GM21723 (cell line): ENCODE measurements at regions not wholly inside any gene's neighbourhood (a gene's known extent, or its start where the extent isn't known, plus 50 kb on each side); places are given as distances from the start of the nearest gene placed in this dataset.

Source experiments
- ATAC-seq: cut with Tn5 transposase; IDR thresholded peaks from one replicate; pipeline ENCODE4 v1.9.1; 2021; ENCODE audit warnings: mild to moderate bottlenecking, moderate library complexity; ENCODE audit not compliant: unreplicated experiment

DNA sequence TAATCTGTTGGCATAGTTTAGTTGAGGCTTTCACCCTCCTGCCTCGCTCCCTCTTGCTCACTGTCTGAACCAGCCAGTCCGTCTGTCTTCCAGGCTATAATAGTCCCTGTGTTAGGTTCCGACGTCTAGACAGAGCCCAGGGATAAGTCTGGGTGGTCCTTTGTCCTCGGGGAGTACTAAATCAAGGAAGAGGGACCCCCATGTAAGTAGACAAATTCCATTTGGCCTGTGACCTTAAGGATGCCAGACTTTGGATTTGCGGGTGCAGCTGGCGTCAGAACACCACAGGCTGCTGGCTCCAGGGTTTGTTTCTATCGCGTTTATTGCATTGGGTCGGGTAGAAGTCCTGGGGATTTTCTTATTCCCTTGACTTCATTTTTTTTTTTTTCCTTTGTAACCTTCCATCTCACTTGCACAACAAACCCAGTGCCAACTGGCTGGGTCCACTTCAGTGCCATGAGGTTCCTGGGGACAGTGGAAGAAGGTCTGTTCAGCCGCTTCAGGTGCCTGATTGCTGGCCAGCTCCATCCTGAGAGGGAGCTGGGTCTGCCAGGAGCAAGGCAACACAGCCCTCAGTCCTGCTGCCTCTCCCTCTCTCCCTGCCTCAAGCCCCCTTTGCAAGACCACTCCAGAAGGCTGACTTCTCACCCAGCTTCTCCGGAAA, 95.4 kb upstream of the KLHL25 start:
- no peak for ATAC-seq

DNA sequence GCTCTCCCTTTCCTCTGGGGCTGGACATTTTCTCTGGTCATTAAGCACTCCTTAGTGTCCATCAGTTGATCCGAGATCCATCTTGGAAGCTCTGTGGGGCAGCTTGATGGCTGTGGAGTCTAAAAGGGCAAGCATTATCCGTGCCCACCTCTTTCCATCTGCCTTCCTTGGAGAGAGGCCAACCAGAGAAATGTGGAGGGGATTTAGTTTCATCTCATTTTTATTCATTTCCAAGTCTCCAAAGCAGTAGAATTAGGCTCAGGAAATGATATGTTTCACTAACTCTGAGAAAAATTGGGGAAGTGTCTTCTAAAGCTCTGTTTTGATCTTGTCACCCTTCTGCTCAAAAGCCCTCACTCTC, 95.9 kb upstream of the KLHL25 start:
- no peak for ATAC-seq

DNA sequence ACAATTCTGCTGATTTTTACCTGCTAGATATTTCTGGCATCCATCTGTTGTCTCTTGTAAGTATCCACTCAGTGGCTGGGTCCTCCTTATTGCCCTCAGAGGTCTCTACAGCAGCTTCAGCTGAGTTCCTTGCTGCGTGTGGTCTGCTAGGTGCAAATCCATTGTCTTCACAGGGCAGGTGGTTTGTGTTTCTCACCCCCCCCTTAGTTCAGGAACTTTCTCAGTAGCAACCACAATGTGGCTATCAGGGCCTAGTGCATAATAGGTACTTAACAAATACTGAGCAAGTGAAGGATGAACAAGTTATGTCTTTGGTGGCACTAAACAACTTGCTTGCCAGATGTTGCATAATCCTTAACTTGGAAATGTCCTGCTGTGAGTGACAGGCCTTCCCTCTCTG, 96.7 kb upstream of the KLHL25 start:
- ATAC-seq: no peak

DNA sequence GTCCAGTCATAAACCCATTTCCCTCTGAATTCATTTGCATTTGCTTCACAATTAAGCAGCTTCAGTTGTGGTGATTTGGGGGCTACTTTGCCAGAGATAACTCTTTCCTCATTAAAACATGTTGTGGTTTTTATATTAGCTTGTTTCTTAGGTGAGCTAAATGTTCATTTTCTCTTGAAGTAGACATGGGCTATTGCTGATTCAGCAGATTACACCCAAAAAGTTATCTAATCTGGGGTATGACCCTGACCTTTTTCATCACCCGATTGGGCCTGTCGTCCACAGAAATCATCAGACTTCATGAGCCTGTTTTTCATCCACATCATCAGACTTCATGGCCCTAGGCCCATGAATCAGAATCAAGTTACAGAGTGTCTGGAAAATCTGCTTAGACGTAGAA, 97.5 kb upstream of the KLHL25 start:
- ATAC-seq: no peak

GRCh38 chr15:85897207-85897894, 102.6 kb upstream of the KLHL25 start:
- ATAC-seq: no peak

- ATAC-seq: no peak
Measured at GRCh38 chr15:85897895-85898717, 103.4 kb upstream of the KLHL25 start.

DNA sequence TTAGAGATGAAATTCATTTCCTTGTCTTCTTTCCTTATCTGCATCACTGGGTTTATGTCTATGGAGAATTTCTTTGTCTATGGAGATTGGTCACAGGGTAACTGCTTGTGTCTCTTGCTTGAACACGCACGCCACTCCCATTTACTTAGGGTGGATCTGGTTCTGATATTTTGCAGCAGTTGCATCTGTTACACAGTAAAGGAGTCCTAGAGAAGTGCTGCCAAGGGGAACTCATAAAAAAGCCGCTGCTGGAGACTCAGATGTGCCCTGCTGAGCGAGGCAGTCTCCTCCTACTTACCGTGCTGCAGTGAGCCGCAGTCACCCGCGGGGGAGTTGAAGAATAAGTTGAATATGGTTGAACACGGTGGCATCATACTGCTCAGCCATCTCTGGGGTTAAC, 105.2 kb upstream of the KLHL25 start:
- no peak for ATAC-seq

DNA sequence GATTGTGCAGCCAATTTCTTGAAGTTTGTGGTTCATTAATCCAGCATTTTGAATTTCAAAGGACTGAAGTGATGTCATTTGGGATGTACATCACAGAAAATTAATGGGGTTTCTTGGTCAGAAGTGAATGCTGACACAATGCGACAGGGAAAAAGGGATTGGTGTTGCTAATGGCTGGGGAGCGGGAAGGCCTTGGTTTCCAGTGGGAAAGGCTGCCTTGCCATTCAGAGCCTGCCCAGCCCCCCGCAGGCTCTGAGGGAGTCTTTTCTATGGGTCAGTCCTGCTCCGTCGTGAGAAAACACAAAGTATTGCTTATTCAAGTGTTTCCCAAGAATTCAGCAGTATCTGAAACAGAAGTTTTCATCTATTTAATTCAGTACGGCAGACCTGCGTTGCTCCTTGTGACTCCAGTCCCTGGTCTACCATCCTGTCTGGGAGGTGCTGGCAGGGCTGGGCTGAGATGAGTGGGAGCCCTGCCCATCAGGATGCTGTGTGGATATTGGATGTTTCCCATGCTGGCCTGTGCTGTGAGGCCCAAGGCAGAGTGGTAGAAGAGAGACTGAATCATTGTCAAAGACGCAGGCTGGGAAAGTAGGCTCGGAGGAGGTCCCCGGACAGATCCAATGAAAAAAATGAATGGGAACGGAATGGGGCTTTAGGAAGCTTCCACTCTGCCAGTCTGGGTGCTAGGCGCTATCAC, 111.2 kb upstream of the KLHL25 start:
- ATAC-seq: no peak

DNA sequence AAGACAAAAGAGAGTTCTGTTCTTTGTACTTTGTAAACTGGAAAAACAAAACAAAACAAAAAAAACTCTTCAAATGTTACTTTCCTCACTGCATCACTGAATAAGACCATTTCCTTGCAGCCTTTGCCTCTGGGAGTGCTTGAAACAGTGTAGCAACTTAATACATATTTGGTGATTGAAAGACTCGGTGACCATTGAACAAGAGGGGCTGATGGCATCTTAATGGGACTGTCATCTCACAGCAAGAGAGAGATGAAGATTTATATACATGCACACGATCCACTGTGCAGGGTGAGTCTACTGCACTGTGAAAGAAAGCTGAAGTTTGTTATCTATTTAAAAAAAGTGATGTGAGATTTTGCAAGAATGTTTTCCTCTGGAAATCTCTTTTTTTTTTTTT, 111.9 kb upstream of the KLHL25 start:
- ATAC-seq: no peak

- no peak for ATAC-seq
Measured at GRCh38 chr15:85910834-85911233, 116.1 kb upstream of the KLHL25 start.

GRCh38 chr15:85913461-85913860, 118.7 kb upstream of the KLHL25 start:
- no peak for ATAC-seq

DNA sequence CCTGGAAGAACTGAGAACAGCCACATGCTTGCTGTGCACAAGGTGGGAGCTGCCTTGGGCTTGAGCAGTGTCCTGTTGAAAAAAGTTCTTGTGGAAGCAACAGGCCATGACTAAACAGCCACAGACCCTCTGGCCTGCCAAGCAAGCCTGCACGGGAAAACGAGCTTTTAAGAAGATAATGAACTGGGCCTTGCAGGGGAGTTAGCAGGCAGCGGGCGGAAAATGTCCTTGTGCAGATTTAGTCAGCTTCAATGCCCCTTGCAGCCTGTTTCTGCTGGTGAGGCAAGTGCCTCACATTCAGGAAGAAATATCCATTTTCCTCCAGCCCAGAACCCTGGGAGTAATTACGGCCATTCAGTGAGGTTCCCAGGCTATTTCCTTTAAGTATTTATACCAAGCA, 126.2 kb upstream of the KLHL25 start:
- no peak for ATAC-seq

GRCh38 chr15:85924088-85924487, 129.4 kb upstream of the KLHL25 start:
- ATAC-seq: no peak

- ATAC-seq: no peak
Measured at GRCh38 chr15:85925649-85926237, 131.0 kb upstream of the KLHL25 start.

DNA sequence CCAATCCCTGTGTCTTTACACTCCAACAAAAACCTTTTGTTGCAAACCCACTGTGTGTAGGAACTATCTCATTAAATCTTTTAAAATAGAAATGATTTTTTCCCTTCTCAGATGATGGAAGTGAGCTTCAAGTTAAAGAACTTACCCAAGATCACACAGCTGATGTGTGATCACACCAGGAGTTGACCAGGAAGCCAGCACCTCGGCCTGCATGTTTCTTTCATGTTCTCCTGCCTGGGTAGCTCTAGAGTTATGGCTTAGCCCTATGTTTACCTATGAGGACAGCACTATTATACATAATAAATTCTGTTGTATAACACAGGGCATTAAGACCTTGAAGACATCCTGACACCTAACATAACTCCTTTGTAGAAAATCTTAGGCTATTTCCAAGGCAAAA, 132.1 kb upstream of the KLHL25 start:
- no peak for ATAC-seq

DNA sequence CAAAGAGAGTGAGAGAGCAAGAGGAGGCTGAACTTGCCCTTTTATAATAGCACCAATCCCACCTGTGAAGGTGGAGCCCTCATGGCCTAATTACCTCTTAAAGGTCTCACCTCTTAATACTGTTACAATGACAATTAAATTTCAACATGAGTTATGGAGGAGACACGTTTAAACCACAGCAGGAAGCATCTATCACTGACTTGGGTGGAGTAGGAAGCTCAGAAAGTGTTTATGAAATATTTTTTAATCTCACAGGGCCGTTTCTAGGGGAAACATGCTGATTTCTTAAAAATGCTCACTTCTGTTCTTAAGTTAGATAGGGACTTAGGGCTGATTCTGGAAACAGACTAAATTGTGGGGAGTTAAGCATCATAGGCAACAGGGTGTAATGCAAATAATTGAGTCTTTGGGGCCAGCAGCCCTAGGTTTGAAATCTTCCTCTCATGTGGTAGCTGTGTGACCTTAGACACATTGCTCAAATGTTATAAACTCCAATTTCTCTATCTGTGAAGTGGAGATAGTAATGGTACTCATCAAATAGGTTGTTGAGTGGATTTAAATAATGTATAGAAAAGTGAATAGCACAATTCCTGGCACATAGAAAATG, 133.3 kb upstream of the KLHL25 start:
- ATAC-seq: no peak

DNA sequence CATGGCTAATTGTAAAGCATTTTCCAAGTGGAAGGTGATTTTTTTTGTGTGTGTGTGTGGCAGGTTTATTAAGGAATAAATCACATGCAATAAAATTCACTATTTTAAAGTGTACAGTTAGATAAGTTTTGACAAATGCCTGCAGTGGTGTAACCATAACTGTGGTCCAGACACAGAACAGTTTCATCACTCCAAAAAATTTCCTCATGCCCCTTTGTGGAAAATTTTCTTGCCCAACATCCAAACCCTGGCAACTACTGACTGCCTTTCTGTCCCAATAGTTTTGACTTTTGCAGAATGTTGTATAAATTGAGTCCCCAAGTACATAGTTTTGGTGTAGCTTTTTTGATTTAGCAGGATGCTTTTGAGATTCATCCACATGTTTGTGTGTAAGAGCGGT, 135.1 kb upstream of the KLHL25 start:
- no peak for ATAC-seq

- ATAC-seq: no peak
Measured at GRCh38 chr15:85932391-85932790, 137.7 kb upstream of the KLHL25 start.

GRCh38 chr15:85934691-85935090, 140.0 kb upstream of the KLHL25 start:
- ATAC-seq: no peak

- ATAC-seq: no peak
Measured at GRCh38 chr15:85935182-85935581, 140.5 kb upstream of the KLHL25 start.

DNA sequence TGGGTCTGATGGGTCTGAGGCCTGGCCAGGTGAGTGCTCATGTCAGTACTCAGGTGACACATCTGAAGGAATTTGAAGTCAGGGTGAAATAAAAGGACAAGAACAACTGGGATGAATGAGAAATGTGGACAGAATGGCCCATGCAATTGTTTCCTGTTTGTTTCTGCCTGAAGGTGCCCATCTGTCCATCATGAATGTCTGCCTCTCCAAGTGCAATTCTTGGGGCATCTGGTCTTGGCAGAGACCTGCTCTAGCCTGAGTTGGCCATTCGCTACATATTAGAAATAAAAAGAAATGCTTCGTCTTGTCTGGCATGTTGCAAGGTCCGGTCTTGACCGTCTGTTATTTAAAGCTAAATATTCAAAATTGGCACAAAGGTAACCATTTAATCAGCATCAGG, 142.0 kb upstream of the AGBL1 start:
- ATAC-seq: no peak
